Activated B cell treated with CpG ODN at 0.5 μM for 24 hours (primary cell): ENCODE measurements at regions not wholly inside any gene's neighbourhood (a gene's known extent, or its start where the extent isn't known, plus 50 kb on each side); places are given as distances from the start of the nearest gene placed in this dataset.

Experiments used
- ATAC-seq: fragments of 200-7000 bp; cut with Tn5 transposase; one replicate; pipeline ENCODE4 v1.10.0; 2021; ENCODE audit warnings: low read depth, mild to moderate bottlenecking, moderate library complexity
- CTCF ChIA-PET: fragments of 350-600 bp; sonication (Branson Sonifier 250); formaldehyde crosslinking; loops from one replicate; lab custom pipeline; 2021; ENCODE audit warnings: antibody characterized with exemption; lab: Charles Lee
- POLR2A ChIA-PET: fragments of 350-600 bp; sonication (Branson Sonifier 250); formaldehyde crosslinking; loops from one replicate; lab custom pipeline; 2021; ENCODE audit warnings: antibody characterized with exemption; lab: Charles Lee
- DNase-seq: peaks from one replicate; pipeline ENCODE4 v3.0.0; 2022
- H3K27ac Mint-ChIP-seq: one replicate; pipeline ENCODE4 v1.8.0; 2020; ENCODE audit warnings: mixed read lengths
- H3K27me3 Mint-ChIP-seq: one replicate; pipeline ENCODE4 v1.8.0; 2021; ENCODE audit warnings: mixed read lengths
- H3K36me3 Mint-ChIP-seq: one replicate; pipeline ENCODE4 v1.8.0; 2021; ENCODE audit warnings: low read depth, mixed read lengths
- H3K4me1 Mint-ChIP-seq: one replicate; pipeline ENCODE4 v1.8.0; 2021; ENCODE audit warnings: mixed read lengths
- H3K4me3 Mint-ChIP-seq: one replicate; pipeline ENCODE4 v1.8.0; 2020; ENCODE audit warnings: mild to moderate bottlenecking, mixed read lengths
- H3K9me3 Mint-ChIP-seq: one replicate; pipeline ENCODE4 v1.8.0; 2020; ENCODE audit warnings: mixed read lengths
- intact Hi-C: fragments of 100-400 bp; cut with micrococcal nuclease; formaldehyde crosslinking; loops from one replicate; pipeline ENCODE4 v1.15.1; 2024
- TF ChIP-seq, protein P1 (sequence below): fragments of 200-600 bp; IDR thresholded peaks from one replicate; pipeline ENCODE4 v1.8.0; 2022; ENCODE audit warnings: antibody characterized with exemption, mild to moderate bottlenecking

GRCh38 chr16:86073103-86073625, 174.2 kb downstream of the IRF8 start:
- Mint-ChIP-seq H3K9me3 (no peaks in the 10 kb centered on the region), H3K4me3 (no peak overlapping the region), H3K4me1 (no peaks in the 10 kb centered on the region), H3K27ac (no peak overlapping the region), H3K36me3 (no peaks in the 10 kb centered on the region), H3K27me3 (peaks cover 27% of the 10 kb centered on the region)
- ChIA-PET CTCF (interaction anchor here (0.6 to 1.4 kb wide), 6 partner anchors 252 to 1033 kb away, joined by 3 to 5 read pairs (median 4); no protein-coding TSS in a partner anchor), POLR2A (interaction anchor here (0.7 kb wide), 1 partner anchor 272 kb away, joined by 8 read pairs; no protein-coding TSS in a partner anchor)
- intact Hi-C loops = loop anchor here (1.0 kb wide), 1 partner anchor 252 kb away; no protein-coding TSS in a partner anchor
- DNase-seq (no peak), ATAC-seq (no peak)
- TF ChIP-seq, protein P1, sequence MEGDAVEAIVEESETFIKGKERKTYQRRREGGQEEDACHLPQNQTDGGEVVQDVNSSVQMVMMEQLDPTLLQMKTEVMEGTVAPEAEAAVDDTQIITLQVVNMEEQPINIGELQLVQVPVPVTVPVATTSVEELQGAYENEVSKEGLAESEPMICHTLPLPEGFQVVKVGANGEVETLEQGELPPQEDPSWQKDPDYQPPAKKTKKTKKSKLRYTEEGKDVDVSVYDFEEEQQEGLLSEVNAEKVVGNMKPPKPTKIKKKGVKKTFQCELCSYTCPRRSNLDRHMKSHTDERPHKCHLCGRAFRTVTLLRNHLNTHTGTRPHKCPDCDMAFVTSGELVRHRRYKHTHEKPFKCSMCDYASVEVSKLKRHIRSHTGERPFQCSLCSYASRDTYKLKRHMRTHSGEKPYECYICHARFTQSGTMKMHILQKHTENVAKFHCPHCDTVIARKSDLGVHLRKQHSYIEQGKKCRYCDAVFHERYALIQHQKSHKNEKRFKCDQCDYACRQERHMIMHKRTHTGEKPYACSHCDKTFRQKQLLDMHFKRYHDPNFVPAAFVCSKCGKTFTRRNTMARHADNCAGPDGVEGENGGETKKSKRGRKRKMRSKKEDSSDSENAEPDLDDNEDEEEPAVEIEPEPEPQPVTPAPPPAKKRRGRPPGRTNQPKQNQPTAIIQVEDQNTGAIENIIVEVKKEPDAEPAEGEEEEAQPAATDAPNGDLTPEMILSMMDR = no peak

DNA sequence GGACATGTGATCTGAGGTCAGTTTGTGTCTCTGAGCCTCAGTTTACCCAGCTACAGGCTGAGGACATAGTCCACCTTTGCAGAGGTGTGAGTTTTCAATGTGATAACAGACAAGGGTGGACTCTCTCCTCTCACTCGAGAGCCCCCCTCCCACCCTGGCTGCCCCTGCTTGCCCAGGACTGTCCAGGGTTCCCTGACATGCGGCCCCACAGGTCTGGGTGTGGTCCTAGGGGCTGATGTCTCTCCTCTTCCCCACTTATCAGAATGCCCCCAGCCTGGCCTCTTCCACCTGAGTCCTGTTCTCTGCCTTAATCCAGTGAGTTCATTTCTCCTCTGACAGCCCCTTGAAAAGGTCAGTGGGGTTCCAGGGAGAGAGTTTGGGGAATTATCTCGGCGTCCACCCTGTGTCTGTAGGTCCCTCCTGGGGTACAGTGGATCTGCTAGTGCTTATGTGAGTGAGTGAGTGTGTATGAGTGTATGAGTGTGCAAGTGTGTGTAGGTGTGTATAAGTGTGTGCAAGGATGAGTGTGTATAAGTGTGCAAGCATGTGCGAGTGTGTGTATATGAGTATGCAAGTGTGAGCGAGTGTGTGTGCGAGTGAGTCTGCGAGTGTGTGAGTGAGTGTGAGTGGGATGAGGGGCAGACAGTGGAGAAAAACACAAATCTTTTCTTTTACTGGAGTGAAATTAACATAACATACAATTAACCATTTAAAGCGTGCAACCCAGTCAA, 175.0 kb downstream of the IRF8 start:
- H3K9me3 Mint-ChIP-seq = no peaks in the 10 kb centered on the region
- intact Hi-C loops = loop anchor here (1.0 kb wide), 1 partner anchor 253 kb away; no protein-coding TSS in a partner anchor
- H3K27ac Mint-ChIP-seq = no peak overlapping the region
- no peaks in the 10 kb centered on the region for H3K4me1 Mint-ChIP-seq
- H3K4me3 Mint-ChIP-seq = no peak overlapping the region
- no peak for ATAC-seq
- ChIA-PET CTCF (interaction anchor here (1.1 to 1.4 kb wide), 2 partner anchors 444 to 446 kb away, joined by 3 to 5 read pairs; no protein-coding TSS in a partner anchor), POLR2A (interaction anchor here (0.7 kb wide), 1 partner anchor 271 kb away, joined by 8 read pairs; no protein-coding TSS in a partner anchor)
- peaks cover 20% of the 10 kb centered on the region for H3K27me3 Mint-ChIP-seq
- DNase-seq = no peak
- TF ChIP-seq, protein P1 = no peak
- H3K36me3 Mint-ChIP-seq = no peaks in the 10 kb centered on the region

- DNase-seq (no peak), ATAC-seq (no peak)
- ChIA-PET POLR2A (no interaction called here), CTCF (no interaction called here)
- H3K27ac Mint-ChIP-seq = no peak overlapping the region
- no peak overlapping the region for H3K4me3 Mint-ChIP-seq
- no peaks in the 10 kb centered on the region for H3K9me3 Mint-ChIP-seq
- TF ChIP-seq, protein P1 = no peak
- H3K4me1 Mint-ChIP-seq = no peaks in the 10 kb centered on the region
- peaks cover 21% of the 10 kb centered on the region for H3K27me3 Mint-ChIP-seq
- intact Hi-C loops = no loop called here
- no peaks in the 10 kb centered on the region for H3K36me3 Mint-ChIP-seq
These were observed 175.9 kb downstream of the IRF8 start for GRCh38 chr16:86074651-86075487.

DNA sequence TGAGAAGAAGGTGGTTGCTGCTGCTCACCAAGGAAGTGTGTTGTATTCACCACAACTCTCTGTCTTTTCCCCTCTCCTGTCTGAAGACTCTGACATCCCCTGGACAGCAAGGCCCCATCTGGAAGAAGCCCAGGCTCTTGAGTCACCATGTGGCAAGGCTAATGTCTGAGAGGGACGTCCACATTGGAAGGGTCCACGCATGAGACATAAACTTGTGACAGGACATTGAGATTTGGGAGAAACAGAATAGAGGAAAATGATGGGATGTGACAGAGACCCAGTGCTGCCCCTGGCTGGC, 176.5 kb downstream of the IRF8 start:
- Mint-ChIP-seq H3K9me3 (no peaks in the 10 kb centered on the region), H3K27ac (no peak overlapping the region), H3K4me1 (no peaks in the 10 kb centered on the region), H3K27me3 (peaks cover 22% of the 10 kb centered on the region), H3K4me3 (no peak overlapping the region), H3K36me3 (no peaks in the 10 kb centered on the region)
- TF ChIP-seq, protein P1 = no peak
- POLR2A ChIA-PET = no interaction called here
- DNase-seq (no peak), ATAC-seq (no peak)
- CTCF ChIA-PET = no interaction called here
- intact Hi-C loops = no loop called here
